ENCODE measurements at regions not wholly inside any gene's neighbourhood (a gene's known extent, or its start where the extent isn't known, plus 50 kb on each side); places are given as distances from the start of the nearest gene placed in this dataset.

DNA sequence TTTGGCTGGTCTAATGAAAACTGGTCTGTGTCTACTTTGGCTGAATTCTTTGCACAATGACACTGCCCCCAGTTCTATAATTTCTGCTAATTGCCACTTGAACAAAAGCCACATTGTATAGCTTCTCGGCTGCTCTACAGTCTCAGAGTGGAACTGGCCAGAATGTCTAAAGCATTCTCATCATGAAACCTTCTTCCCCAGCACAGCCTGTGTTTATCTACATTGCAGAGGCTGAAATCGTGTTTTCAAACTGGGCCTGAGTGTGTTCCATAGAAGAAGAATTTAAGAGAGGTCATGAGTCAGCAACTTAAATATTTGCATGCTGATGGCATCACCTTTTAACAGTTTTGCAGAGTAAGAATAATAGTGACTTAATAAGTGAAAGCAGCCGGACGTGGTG, 177.2 kb downstream of the BUB3 start:
- TF ChIP-seq EZH2phosphoT487 (IDR thresholded peaks at IDR 0.05; ENCODE audit: insufficient read depth, low read depth): no peak
- no peak for TF ChIP-seq EZH2 (IDR thresholded peaks at IDR 0.05; ENCODE audit: insufficient read depth, poor library complexity, severe bottlenecking)

Data from GM23248 (cell line).